NK-92 (cell line): ENCODE measurements at regions not wholly inside any gene's neighbourhood (a gene's known extent, or its start where the extent isn't known, plus 50 kb on each side); places are given as distances from the start of the nearest gene placed in this dataset.

Experiments used
- DNase-seq: peaks from one replicate; lab custom pipeline; 2025; ENCODE audit not compliant: unreplicated experiment; lab: John Stamatoyannopoulos, UW

GRCh38 chr6:157755746-157756411, 67.2 kb upstream of the SNX9 start:
- DNase-seq = no peak

- no peak for DNase-seq
These were observed 66.2 kb upstream of the SNX9 start for GRCh38 chr6:157756708-157757429.

GRCh38 chr6:157757430-157758403, 65.3 kb upstream of the SNX9 start:
- no peak for DNase-seq

GRCh38 chr6:157758516-157759023, 64.5 kb upstream of the SNX9 start:
- no peak for DNase-seq

GRCh38 chr6:157759028-157759427, 64.0 kb upstream of the SNX9 start:
- DNase-seq = no peak

- DNase-seq = no peak
These were observed 62.9 kb upstream of the SNX9 start for GRCh38 chr6:157760137-157760536.

- no peak for DNase-seq
These were observed 62.3 kb upstream of the SNX9 start for GRCh38 chr6:157760589-157761330.

GRCh38 chr6:157761331-157761921, 61.6 kb upstream of the SNX9 start:
- no peak for DNase-seq

GRCh38 chr6:157761926-157762325, 61.1 kb upstream of the SNX9 start:
- DNase-seq = no peak

- DNase-seq = no peak
These were observed 60.4 kb upstream of the SNX9 start for GRCh38 chr6:157762636-157763035.

GRCh38 chr6:157763129-157763903, 59.7 kb upstream of the SNX9 start:
- no peak for DNase-seq

- DNase-seq = no peak
These were observed 59.2 kb upstream of the SNX9 start for GRCh38 chr6:157763904-157764177.

- DNase-seq = peak; percentile 4
These were observed 58.6 kb upstream of the SNX9 start for GRCh38 chr6:157764178-157765068.

GRCh38 chr6:157766901-157767774, 55.9 kb upstream of the SNX9 start:
- DNase-seq = no peak

- no peak for DNase-seq
These were observed 55.3 kb upstream of the SNX9 start for GRCh38 chr6:157767775-157768156.

GRCh38 chr6:157768304-157768703, 54.7 kb upstream of the SNX9 start:
- no peak for DNase-seq

- no peak for DNase-seq
These were observed 54.0 kb upstream of the SNX9 start for GRCh38 chr6:157768863-157769551.
